CD1c-positive myeloid dendritic cell (primary cell): ENCODE measurements at regions not wholly inside any gene's neighbourhood (a gene's known extent, or its start where the extent isn't known, plus 50 kb on each side); places are given as distances from the start of the nearest gene placed in this dataset.
"Not testable (repeated sequence)": the region's sequence is repeated elsewhere in the genome, so short reads cannot be mapped to it uniquely, and the experiment has no call there.

Experiments
- DNase-seq: peaks from one replicate; pipeline ENCODE4 v3.0.0-alpha.2; 2016; ENCODE audit errors: extremely low spot score

- no peak for DNase-seq
Measured at GRCh38 chr10:3882855-3883254, 97.8 kb upstream of the KLF6 start.

DNA sequence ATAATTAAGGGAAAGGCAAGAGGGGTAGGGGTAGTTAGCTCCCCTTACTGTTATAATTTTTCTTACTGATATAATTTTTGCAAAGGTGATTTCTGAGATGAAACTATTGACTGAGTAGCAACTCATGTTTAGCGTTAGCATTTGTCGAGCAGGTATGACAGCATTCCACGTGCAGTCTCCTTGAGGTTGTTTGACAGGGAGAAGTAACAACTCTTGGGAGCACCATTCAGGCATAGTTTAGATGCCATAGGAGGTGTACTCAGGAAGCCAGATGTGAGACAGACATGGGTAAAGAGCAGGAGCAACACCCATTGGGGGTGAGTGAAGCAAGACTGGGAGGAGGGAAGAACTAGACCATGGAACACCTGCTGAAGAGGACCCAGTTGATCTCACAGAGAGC, 96.6 kb upstream of the KLF6 start:
- no peak for DNase-seq

- no peak for DNase-seq
Measured at GRCh38 chr10:3879073-3879472, 94.1 kb upstream of the KLF6 start.

DNA sequence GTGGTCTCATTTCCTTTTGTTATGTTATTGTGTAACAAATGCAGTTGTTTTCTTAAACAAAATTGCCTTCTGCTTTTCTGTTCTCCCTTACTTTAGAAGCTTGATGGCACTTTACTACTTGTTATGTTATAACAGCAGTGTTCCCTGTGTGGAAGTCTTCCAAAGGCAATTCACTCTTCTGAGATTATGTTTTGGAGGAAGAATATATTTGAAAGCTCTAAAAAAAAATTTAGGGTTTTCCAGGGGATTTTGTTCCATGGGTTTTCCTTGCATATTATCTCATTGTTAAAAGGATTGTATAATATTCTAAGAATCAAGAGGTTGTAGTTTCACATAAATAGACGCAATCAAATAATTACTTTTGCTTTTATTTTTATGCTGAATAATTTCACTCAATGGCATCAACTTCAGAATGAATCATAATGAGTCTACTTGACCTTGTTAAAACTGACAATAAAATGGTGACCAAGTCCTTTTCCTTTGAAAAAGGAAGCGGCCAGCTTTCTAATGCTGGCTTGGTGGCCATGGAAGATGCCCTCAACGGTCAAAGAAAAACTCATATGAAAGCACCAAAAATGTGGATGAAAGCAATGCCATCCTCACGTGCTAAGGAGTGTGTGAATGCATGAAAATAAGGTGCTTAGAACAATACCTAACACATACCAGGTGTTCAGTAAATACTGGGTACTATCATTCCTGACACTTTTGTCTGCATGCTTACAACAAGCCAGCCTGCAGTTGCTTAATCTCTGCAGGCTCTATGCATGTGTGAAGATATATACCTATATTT, 92.4 kb upstream of the KLF6 start:
- peak; percentile 78 for DNase-seq

DNA sequence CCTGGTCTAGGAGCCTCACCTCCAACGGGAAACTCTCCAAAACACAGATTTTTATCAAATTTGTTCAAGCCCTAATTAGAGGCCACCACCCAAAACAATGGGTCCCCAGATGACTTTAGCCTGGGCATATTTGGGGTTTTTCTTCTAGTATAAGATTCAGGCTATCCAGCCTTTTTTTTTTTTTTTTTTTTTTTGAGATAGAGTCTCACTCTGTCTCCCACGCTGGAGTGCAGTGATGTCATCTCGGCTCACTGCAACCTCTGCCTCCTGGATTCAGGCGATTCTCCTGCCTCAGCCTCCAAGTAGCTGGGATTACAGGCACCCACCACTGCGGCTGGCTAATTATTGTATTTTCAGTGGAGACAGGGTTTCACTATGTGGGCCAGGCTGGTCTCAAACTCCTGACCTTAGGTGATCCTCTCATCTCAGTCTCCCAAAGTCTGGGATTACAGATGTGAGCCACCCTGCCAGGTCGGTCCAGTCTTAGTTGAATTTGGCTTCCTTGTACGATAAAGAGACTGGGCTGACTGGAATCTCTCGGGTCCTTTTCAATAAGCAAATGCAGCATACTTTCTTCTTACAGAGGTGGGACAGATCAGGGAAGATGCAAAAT, 91.4 kb upstream of the KLF6 start:
- DNase-seq, result no peak

GRCh38 chr10:3875842-3876235, 90.8 kb upstream of the KLF6 start:
- no peak for DNase-seq

DNA sequence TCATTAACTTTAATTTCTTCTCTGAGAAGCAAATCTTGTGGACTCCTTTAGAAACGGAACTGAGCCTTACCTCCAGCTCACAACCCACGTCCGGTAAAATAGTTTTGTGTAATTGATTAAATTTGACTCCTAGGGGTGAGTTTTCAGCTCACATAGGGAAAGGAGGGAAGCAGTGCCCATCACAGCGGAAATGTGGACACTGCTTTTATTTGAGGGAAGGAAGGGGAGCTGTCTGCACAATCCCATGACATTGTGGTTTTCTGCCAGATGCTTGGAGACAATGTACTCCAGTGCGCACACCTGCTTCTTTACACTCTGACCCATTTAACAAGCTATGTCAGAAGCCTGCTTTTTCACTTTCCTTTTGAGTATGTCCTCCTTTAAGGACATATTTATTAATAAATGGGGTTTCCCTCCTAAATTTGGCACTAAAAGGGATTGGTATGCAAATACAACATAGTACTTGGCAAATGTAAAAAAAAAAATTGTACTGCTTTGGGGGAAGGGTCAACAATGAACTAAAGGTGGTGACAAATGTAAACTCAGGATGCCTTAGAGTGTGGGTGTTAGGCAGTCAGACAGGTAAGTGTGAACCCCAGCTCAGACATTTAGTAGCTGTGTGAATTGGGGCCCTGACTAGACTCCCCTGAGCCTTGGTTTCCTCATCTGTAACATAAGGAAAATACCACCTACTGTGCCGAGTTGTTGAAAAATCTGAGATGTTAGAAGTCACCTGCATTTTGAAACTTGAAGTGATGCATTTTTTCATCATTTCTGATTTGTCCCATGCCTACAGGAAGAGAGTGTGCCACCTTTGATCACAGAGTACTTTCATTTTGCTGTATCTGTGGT, 90.2 kb upstream of the KLF6 start:
- DNase-seq, result peak; percentile 67

DNA sequence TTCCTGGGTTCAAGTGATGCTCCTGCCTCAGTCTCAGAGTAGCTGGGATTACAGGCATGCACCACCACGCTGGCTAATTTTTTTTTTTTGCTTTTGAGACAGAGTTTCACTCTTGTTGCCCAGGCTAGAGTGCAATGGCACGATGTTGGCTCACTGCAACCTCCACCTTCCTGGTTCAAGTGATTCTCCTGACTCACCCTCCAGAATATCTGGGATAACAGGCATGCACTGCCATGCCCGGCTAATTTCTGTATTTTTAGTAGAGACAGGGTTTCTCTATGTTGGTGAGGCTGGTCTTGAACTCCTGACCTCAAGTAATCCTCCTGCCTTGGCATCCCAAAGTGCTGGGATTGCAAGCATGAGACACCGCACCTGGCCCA, 89.6 kb upstream of the KLF6 start:
- not testable (repeated sequence) for DNase-seq

DNA sequence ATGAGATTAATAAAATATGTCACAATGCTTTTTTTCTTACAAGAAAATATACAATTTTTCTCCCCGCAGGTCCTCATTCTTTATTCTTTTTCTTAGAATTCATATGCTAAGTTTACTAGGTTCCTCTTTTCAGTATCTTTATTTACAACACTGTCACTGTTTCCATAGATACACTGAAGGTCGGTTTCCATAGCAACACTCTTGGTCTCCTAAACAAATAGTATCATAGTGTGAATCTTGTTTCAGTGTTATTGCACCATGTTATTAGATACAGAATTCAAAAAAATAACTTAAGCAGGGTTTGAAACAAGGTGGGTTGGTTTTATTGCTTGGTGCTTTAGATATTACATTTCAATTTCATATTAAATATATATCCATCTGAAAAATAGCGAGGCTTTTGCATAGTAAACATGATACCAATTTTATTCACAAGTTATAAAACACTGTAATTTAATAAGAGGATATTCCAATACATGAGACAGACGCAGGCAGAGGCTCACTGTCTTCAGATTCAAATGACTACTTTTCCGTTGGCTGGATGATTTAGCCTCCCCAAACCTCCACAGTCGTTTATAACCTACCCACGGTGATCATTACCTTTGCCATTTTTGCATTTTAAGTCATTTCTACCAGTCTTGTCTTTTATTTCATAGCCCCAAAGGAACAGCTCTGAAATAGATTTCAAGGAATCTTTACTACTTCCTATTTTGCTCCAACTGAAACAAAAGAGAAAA, 88.9 kb upstream of the KLF6 start:
- peak; percentile 98 for DNase-seq

GRCh38 chr10:3872712-3873329, 87.8 kb upstream of the KLF6 start:
- DNase-seq, result no peak

- no peak for DNase-seq
Measured at GRCh38 chr10:3871424-3871996, 86.5 kb upstream of the KLF6 start.

DNA sequence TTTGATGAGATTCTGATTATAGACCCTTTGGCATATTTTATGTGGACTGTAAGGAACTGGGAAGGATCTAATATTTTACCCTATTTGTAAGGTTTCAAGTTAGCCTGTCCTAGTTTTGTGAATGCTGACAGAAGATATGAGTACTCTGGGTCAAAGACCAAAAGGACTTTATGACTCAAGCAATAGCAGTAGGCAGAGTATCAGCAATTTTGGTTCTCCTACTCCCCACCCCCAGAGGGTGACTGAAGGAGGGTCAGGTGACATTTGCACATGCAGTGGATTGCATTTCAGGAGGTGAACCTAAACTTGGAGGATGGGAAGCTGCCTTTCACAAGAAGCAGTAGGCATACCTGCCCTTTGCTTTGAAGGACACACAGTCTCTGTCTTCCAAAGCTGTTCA, 84.0 kb upstream of the KLF6 start:
- peak; percentile 80 for DNase-seq

DNA sequence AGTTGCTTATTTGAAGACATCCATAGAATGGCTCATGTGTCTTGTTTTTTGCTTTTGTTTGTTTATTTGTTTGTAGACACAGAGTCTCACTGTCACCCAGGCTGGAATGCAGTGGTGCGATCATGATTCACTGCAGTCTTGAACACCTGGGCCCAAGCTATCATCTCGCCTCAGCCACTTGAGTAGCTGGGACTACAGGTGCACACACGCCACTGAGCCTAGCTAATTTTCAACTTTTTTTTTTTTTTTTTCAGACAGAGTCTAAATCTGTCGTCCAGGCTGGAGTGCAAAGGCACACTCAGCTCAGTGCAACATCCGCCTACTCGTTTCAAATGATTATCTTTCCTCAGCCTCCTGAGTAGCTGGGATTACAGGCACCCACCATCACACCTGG, 83.3 kb upstream of the KLF6 start:
- no peak for DNase-seq

GRCh38 chr10:3867454-3868270, 82.7 kb upstream of the KLF6 start:
- peak; percentile 58 for DNase-seq

DNA sequence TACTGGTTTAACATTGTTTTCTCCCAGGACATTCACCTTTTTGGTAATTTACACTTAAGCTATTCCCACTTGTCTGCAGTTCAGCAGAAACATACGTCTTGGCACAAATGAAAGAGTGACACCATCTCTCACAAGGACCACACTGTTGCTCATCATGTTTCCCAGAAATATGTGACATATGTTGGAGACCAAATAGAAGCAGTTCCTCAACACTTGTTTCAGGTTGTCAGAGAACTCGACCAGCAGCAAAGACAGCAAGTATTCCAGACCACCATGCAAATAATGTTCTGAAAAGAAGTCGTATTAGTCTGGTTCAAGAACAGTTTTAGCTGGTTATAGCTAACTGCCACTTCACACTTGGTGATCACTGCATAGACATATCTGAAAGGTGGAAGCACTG, 81.3 kb upstream of the KLF6 start:
- DNase-seq, result peak; percentile 70

GRCh38 chr10:3865565-3865964, 80.6 kb upstream of the KLF6 start:
- no peak for DNase-seq

GRCh38 chr10:3861795-3862194, 76.8 kb upstream of the KLF6 start:
- no peak for DNase-seq

DNA sequence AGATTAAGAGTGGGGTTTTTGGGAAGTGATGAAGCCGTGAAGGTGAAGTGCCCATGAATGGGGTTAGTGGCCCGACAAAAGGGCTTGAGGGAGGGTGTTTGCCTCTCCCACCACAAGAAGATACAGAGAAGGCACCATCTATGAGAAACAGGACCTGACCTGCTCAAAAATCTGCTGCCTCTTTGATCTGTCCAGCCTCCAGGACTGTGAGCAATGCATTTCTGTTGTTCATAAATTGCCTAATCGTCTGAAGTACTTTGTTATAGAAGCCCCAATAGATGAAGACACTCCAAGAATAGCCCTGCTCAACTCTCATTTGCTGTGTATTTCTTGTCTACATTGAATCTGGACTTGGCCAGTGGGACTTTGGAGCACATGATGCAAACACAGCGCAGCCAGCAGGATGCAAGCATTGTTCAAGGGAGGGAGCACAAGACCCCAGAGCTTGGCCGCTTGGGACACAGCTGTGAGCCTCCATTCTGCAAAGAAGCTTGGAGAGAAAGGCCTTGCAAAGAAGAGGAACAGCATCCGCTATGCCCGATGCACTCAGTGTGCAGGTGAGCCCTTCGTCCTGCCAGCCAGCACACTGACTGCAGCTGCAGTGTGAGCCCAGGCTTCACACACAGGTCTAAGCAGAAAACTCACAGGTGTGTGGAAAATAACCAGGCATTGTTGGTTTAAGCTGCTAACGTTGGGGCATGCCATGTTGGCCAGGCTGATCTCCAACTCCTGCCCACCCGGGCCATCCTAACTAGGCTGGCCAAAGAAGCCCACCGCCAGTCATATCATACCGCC, 73.2 kb upstream of the KLF6 start:
- no peak for DNase-seq

GRCh38 chr10:3857318-3857717, 72.3 kb upstream of the KLF6 start:
- no peak for DNase-seq

- no peak for DNase-seq
Measured at GRCh38 chr10:3856593-3856992, 71.6 kb upstream of the KLF6 start.
